IMR-90 (cell line): ENCODE measurements at regions not wholly inside any gene's neighbourhood (a gene's known extent, or its start where the extent isn't known, plus 50 kb on each side); places are given as distances from the start of the nearest gene placed in this dataset.

Experiments used
- ATAC-seq: fragments of 200-7000 bp; cut with Tn5 transposase; 2 replicates; pipeline ENCODE4 v1.9.1; 2020; ENCODE audit warnings: low read depth, mild to moderate bottlenecking, moderate library complexity
- BruUV-seq: library from RNA; stranded (reverse); fragments of 400-500 nt; replicated peaks from 2 replicates; lab custom pipeline; 2021; lab: Mats Ljungman, UMichigan
- CTCF ChIA-PET: fragments of 300-600 bp; formaldehyde crosslinking; extraction: SDS; loops from one replicate; lab custom pipeline; 2021; ENCODE audit warnings: antibody characterized with exemption; lab: Yijun Ruan, JAX
- POLR2A ChIA-PET: fragments of 300-600 bp; sonication (Branson Sonifier 250); formaldehyde crosslinking; loops from one replicate; lab custom pipeline; 2022; ENCODE audit warnings: antibody characterized with exemption; ENCODE audit not compliant: unreplicated experiment; lab: Charles Lee
- DNase-seq: peaks from one replicate; pipeline ENCODE4 v3.0.0; 2013
- H2AFZ ChIP-seq: replicated peaks from 2 replicates; pipeline ENCODE3; 2013; ENCODE audit warnings: low read length, mild to moderate bottlenecking; ENCODE audit not compliant: poor library complexity
- H2AK5ac ChIP-seq: 2 replicates; pipeline ENCODE4 v1.6.1; 2013; ENCODE audit warnings: low read depth, low read length, inconsistent platforms
- H2AK9ac ChIP-seq: replicated peaks from 2 replicates; pipeline ENCODE3; 2013; ENCODE audit warnings: mild to moderate bottlenecking, low read depth, low read length, moderate library complexity; ENCODE audit not compliant: poor library complexity
- H2BK120ac ChIP-seq: 2 replicates; pipeline ENCODE4 v1.6.1; 2013; ENCODE audit warnings: low read depth, low read length, inconsistent platforms
- H2BK15ac ChIP-seq: 3 replicates; pipeline ENCODE4 v1.6.1; 2013; ENCODE audit warnings: low read depth, low read length, inconsistent platforms
- H2BK20ac ChIP-seq: 2 replicates; pipeline ENCODE4 v1.6.1; 2013; ENCODE audit warnings: low read depth, mild to moderate bottlenecking, inconsistent platforms, low read length, moderate library complexity
- H2BK5ac ChIP-seq: 2 replicates; pipeline ENCODE4 v1.6.1; 2013; ENCODE audit warnings: mild to moderate bottlenecking, low read depth, low read length, inconsistent platforms; ENCODE audit not compliant: poor library complexity, severe bottlenecking
- H3K14ac ChIP-seq: replicated peaks from 2 replicates; pipeline ENCODE4 v1.6.1; 2013; ENCODE audit warnings: low read depth, low read length, inconsistent platforms
- H3K18ac ChIP-seq: 2 replicates; pipeline ENCODE4 v1.6.1; 2013; ENCODE audit warnings: low read depth, low read length, control low read depth
- H3K23ac ChIP-seq: 2 replicates; pipeline ENCODE4 v1.6.1; 2013; ENCODE audit warnings: low read depth, low read length, inconsistent platforms
- H3K27ac ChIP-seq: 2 replicates; pipeline ENCODE4 v1.5.1; 2013; ENCODE audit warnings: mild to moderate bottlenecking, control low read depth, low read length; ENCODE audit not compliant: insufficient read depth
- H3K27me3 ChIP-seq: 2 replicates; pipeline ENCODE4 v1.6.1; 2013; ENCODE audit warnings: low read length; ENCODE audit not compliant: control insufficient read depth, insufficient read depth
- H3K36me3 ChIP-seq: 2 replicates; pipeline ENCODE4 v1.6.1; 2013; ENCODE audit warnings: low read length, mixed read lengths; ENCODE audit not compliant: control insufficient read depth, insufficient read depth
- H3K4ac ChIP-seq: 2 replicates; pipeline ENCODE4 v1.6.1; 2013; ENCODE audit warnings: low read depth, low read length, inconsistent platforms
- H3K4me1 ChIP-seq: 2 replicates; pipeline ENCODE4 v1.6.1; 2013; ENCODE audit warnings: low read length, mixed read lengths; ENCODE audit not compliant: control insufficient read depth, insufficient read depth
- H3K4me2 ChIP-seq: 2 replicates; pipeline ENCODE4 v1.6.1; 2013; ENCODE audit warnings: low read depth, mild to moderate bottlenecking, control low read depth, low read length, moderate library complexity
- H3K4me3 ChIP-seq: 2 replicates; pipeline ENCODE4 v1.5.1; 2013; ENCODE audit warnings: low read depth, mild to moderate bottlenecking, control low read depth, low read length, moderate library complexity; ENCODE audit not compliant: insufficient read depth
- H3K56ac ChIP-seq: 2 replicates; pipeline ENCODE4 v1.6.1; 2013; ENCODE audit warnings: low read length, inconsistent platforms; ENCODE audit not compliant: insufficient read depth; ENCODE audit errors: extremely low read depth
- H3K79me1 ChIP-seq, 2 experiments: 2 replicates each; pipeline ENCODE4 v1.6.1; 2013; ENCODE audit warnings: low read length in 2 of 2, inconsistent platforms in 1 of 2, low read depth in 1 of 2
- H3K9ac ChIP-seq: 2 replicates; pipeline ENCODE4 v1.6.1; 2013; ENCODE audit warnings: low read depth, low read length, control low read depth
- H3K9me1 ChIP-seq: 2 replicates; pipeline ENCODE4 v1.6.1; 2013; ENCODE audit warnings: low read length, inconsistent platforms; ENCODE audit not compliant: insufficient read depth
- H3K9me3 ChIP-seq: 2 replicates; pipeline ENCODE4 v1.6.1; 2013; ENCODE audit warnings: low read length; ENCODE audit not compliant: control insufficient read depth, insufficient read depth
- H4K20me1 ChIP-seq: 2 replicates; pipeline ENCODE4 v1.6.1; 2013; ENCODE audit warnings: low read length, inconsistent platforms; ENCODE audit not compliant: insufficient read depth
- H4K5ac ChIP-seq: 2 replicates; pipeline ENCODE4 v1.6.1; 2013; ENCODE audit warnings: mild to moderate bottlenecking, low read depth, low read length, control low read depth
- H4K8ac ChIP-seq, 2 experiments: 2 replicates each; pipeline ENCODE4 v1.6.1; 2013; ENCODE audit warnings: low read depth in 2 of 2, low read length in 2 of 2, control low read depth in 1 of 2, inconsistent platforms in 1 of 2
- H4K91ac ChIP-seq: 2 replicates; pipeline ENCODE4 v1.6.1; 2013; ENCODE audit warnings: low read depth, low read length, inconsistent platforms; ENCODE audit not compliant: insufficient read depth
- FOS ChIP-seq: fragments of 150-350 bp; IDR thresholded peaks from 2 replicates; pipeline ENCODE4 v1.6.1; 2016; ENCODE audit warnings: low read depth, low read length
- MAFK ChIP-seq: IDR thresholded peaks from 2 replicates; pipeline ENCODE4 v1.6.1; 2012; ENCODE audit warnings: low read depth, low read length, improper control_type of control experiment
- MAZ ChIP-seq: IDR thresholded peaks from 2 replicates; pipeline ENCODE4 v1.6.1; 2012; ENCODE audit warnings: low read depth, mild to moderate bottlenecking, low read length, improper control_type of control experiment, moderate library complexity, borderline replicate concordance
- NFE2L2 ChIP-seq: fragments of 150-350 bp; IDR thresholded peaks from 2 replicates; pipeline ENCODE4 v1.6.1; 2016; ENCODE audit warnings: low read depth, mild to moderate bottlenecking, low read length
- RAD21 ChIP-seq: IDR thresholded peaks from 2 replicates; pipeline ENCODE4 v1.6.1; 2012; ENCODE audit warnings: low read length, improper control_type of control experiment
- WGBS, 2 experiments: methylation state at CpG; one replicate each; pipeline versions ENCODE4 v1.1.5 to v1.1.7; 2013; ENCODE audit warnings: missing lambda C conversion rate in 2 of 2; ENCODE audit not compliant: insufficient read length in 1 of 2; ENCODE audit errors: extremely low coverage in 2 of 2; 5-methylcytosine and 5-hydroxymethylcytosine counted together
- dilution Hi-C: fragments of 300-500 bp; cut with HindIII; formaldehyde crosslinking; loops from one replicate; pipeline ENCODE4 v1.14.3; 2018; ENCODE audit warnings: low sequenced_read_pairs; ENCODE audit not compliant: unreplicated experiment
- in situ Hi-C: fragments of 300-500 bp; cut with MboI; formaldehyde crosslinking; loops from 3 replicates; pipeline ENCODE4 v1.14.3; 2019; ENCODE audit warnings: low sequenced_read_pairs, inconsistent platforms, mixed read lengths
- intact Hi-C: fragments of 100-400 bp; cut with micrococcal nuclease; formaldehyde crosslinking; loops from 2 replicates; pipeline ENCODE4 v1.10.0; 2022
- TF ChIP-seq, protein P1 (sequence below): conservative IDR thresholded peaks from 2 replicates; pipeline ENCODE4 v1.5.1; 2012; ENCODE audit warnings: mild to moderate bottlenecking, low read depth, low read length, improper control_type of control experiment

DNA sequence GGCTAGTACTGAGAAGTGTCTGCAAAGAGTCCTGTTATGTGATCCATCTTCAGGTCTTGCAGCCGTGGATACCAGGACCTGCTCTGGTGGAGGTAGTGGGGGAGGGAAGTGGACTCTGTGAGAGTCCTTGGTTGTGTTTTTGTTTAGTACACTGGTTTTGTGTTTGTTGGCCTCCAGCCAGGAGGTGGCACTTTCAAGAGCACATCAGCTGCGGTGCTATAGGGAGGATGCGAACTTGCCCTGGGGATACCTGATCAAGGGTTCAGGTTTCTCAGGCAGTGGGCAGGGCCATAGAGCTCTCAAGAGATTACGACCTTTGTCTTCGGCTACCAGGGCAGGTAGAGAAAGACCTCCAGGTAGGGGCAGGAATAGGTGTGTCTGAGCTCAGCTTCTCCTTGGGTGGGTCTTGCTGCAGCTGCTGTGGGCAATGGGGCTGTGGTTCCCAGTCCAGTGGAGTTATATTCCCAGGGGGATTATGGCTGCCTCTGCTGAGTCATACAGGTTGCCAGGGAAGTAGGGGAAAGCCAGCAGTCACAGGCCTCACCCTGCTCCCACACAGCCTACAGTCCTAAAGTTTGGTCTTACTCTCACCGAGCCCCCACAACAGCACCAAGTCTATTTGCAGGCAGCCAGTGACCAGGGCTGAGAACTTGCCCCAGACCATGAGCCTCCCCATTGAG is 132.8 kb upstream of the NPHP3 start:
- CTCF ChIA-PET: no interaction called here
- POLR2A ChIA-PET: no interaction called here
- H3K14ac ChIP-seq: no peak overlapping the region

More for the DNA sequence above, 132.8 kb upstream of the NPHP3 start:
- H3K79me1 ChIP-seq: no peaks in the 10 kb centered on the region
- intact Hi-C loops: no loop called here
- no peak overlapping the region for H2BK15ac ChIP-seq
- H3K4me3 ChIP-seq: no peak overlapping the region
- no peak for ATAC-seq
- H3K23ac ChIP-seq: no peak overlapping the region
- no peak overlapping the region for H2AK5ac ChIP-seq
- H2BK5ac ChIP-seq: no peak overlapping the region
- dilution Hi-C loops: no loop called here
- in situ Hi-C loops: no loop called here
- no peak overlapping the region for H3K4me2 ChIP-seq
- H3K9ac ChIP-seq: no peak overlapping the region
- no peak overlapping the region for H2AK9ac ChIP-seq
- H4K91ac ChIP-seq: no peak overlapping the region
- H4K5ac ChIP-seq: no peak overlapping the region
- H2BK120ac ChIP-seq: no peak overlapping the region
- H3K4me1 ChIP-seq: no peaks in the 10 kb centered on the region
- no peak overlapping the region for H2AFZ ChIP-seq
- H3K9me1 ChIP-seq: no peaks in the 10 kb centered on the region
- no peaks in the 10 kb centered on the region for H3K27me3 ChIP-seq
- H3K56ac ChIP-seq: no peak overlapping the region
- TF ChIP-seq MAZ: no peak
- TF ChIP-seq, protein P1, sequence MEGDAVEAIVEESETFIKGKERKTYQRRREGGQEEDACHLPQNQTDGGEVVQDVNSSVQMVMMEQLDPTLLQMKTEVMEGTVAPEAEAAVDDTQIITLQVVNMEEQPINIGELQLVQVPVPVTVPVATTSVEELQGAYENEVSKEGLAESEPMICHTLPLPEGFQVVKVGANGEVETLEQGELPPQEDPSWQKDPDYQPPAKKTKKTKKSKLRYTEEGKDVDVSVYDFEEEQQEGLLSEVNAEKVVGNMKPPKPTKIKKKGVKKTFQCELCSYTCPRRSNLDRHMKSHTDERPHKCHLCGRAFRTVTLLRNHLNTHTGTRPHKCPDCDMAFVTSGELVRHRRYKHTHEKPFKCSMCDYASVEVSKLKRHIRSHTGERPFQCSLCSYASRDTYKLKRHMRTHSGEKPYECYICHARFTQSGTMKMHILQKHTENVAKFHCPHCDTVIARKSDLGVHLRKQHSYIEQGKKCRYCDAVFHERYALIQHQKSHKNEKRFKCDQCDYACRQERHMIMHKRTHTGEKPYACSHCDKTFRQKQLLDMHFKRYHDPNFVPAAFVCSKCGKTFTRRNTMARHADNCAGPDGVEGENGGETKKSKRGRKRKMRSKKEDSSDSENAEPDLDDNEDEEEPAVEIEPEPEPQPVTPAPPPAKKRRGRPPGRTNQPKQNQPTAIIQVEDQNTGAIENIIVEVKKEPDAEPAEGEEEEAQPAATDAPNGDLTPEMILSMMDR: no peak
- TF ChIP-seq RAD21: no peak
- TF ChIP-seq MAFK: no peak
- TF ChIP-seq FOS: no peak
- no peak for TF ChIP-seq NFE2L2
- no peak overlapping the region for H3K18ac ChIP-seq
- no peaks in the 10 kb centered on the region for H4K20me1 ChIP-seq
- no peak overlapping the region for H2BK20ac ChIP-seq
- no peak overlapping the region for H3K4ac ChIP-seq
- BruUV-seq: no TSS peak
- H3K9me3 ChIP-seq: no peaks in the 10 kb centered on the region
- no peak overlapping the region for H4K8ac ChIP-seq
- H3K36me3 ChIP-seq: no peaks in the 10 kb centered on the region
- no peak overlapping the region for H3K27ac ChIP-seq
- DNase-seq: no peak
- 80% methylated on average over 2 of the region's 6 CpGs; no CpG with 5 or more reads in 1 of the 2 experiments for whole genome bisulfite sequencing, 2 experiments
